ENCODE measurements at regions not wholly inside any gene's neighbourhood (a gene's known extent, or its start where the extent isn't known, plus 50 kb on each side); places are given as distances from the start of the nearest gene placed in this dataset.

DNA sequence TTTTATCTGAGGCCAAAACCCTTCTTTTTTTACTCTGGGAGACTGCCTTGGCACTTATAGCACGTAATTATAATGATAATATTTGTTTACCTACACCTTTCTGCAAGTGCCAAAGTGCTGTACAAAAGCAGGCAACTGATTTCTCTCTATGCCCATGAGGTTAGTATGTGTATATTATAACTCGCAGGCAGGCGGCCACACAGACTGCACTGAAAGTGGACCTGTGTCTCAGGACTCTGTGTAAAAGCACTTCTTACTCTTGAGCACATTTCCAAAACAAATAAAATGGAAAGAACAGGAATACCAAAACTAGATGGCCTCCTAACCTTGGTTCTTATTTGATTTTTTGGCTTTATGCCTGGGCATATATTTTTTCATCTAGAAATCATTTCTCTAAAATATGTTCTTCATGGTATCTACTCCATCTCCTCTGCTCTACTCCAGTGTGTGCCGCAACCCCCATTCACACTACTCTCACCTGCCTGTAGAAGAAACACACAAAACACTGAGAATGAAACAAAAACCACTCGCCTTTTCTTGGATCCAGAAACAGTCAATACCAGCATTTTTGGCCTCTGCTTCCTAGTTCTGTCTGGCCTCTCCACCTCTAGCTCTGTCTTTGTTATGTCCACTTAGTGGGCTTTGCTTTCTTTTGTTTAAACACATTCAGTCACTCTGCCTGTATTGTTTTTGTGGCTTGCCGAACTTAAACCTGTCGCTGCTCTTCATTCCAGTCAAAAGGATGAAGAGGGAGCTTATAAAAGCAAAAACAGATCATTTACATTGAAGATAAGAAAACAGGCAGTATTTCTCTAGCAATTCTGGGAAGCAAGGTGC is 934.5 kb upstream of the TENM3 start:
- no peak for DNase-seq (ENCODE audit: low spot score in 2 of 2)
- Mint-ChIP-seq H3K4me1 (no peaks in the 10 kb centered on the region), H3K27ac (ENCODE audit: low read depth) (no peak overlapping the region), H3K36me3 (ENCODE audit: insufficient read depth) (no peaks in the 10 kb centered on the region), H3K27me3 (no peaks in the 10 kb centered on the region), H3K9me3 (peaks cover 6% of the 10 kb centered on the region), H3K4me3 (no peak overlapping the region)
- ATAC-seq (replicated peaks; ENCODE audit: extremely low read depth, poor library complexity, severe bottlenecking), result no peak

DNA sequence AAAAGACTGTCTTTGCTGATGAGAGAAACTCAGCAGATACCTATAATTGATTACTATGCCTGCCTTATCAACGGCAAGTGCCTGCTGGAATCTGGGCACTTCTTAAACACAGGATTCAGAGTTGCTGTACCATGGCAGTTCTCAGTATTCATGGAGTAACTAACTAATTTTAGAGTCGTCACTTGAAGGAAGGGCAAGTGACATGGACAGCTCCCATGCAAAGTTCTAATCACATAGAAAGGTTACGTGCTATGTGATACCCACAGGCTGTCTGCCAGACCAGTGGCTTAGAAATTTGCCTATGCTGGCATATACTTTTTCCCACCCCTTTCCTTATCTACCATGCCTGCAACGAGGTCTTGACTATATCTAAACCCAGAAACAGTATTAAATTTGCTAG is 931.1 kb upstream of the TENM3 start:
- DNase-seq (ENCODE audit: low spot score in 2 of 2) (no peak), ATAC-seq (replicated peaks; ENCODE audit: extremely low read depth, poor library complexity, severe bottlenecking) (no peak)
- peaks cover 11% of the 10 kb centered on the region for H3K9me3 Mint-ChIP-seq
- H3K36me3 Mint-ChIP-seq (ENCODE audit: insufficient read depth), result no peaks in the 10 kb centered on the region
- H3K4me1 Mint-ChIP-seq, result no peaks in the 10 kb centered on the region
- no peaks in the 10 kb centered on the region for H3K27me3 Mint-ChIP-seq
- H3K4me3 Mint-ChIP-seq, result no peak overlapping the region
- no peak overlapping the region for H3K27ac Mint-ChIP-seq (ENCODE audit: low read depth)

DNA sequence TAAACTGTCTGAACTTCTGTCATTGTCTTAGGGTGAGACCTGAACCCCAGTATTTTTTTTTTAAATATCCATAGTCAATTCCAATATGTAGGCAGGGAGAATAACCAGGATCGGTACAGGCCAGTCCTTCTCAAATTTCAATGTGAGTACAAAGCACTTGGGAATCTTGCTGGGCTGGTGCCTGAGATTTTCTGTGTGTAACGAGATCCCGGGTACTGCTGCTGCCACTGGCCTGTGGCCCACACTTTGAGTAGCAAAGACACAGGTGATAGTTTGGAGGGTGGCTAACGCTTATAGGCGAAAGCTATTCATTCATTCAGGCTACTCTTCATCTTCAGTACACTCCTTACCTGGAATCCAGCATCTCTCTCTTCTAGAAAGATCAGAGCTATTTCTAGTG is 923.6 kb upstream of the TENM3 start:
- no peaks in the 10 kb centered on the region for H3K27me3 Mint-ChIP-seq
- no peaks in the 10 kb centered on the region for H3K36me3 Mint-ChIP-seq (ENCODE audit: insufficient read depth)
- H3K4me1 Mint-ChIP-seq, result no peaks in the 10 kb centered on the region
- H3K9me3 Mint-ChIP-seq, result peaks cover 10% of the 10 kb centered on the region
- DNase-seq (ENCODE audit: low spot score in 2 of 2), result no peak
- ATAC-seq (replicated peaks; ENCODE audit: extremely low read depth, poor library complexity, severe bottlenecking), result no peak
- H3K27ac Mint-ChIP-seq (ENCODE audit: low read depth), result no peak overlapping the region
- H3K4me3 Mint-ChIP-seq, result no peak overlapping the region

DNA sequence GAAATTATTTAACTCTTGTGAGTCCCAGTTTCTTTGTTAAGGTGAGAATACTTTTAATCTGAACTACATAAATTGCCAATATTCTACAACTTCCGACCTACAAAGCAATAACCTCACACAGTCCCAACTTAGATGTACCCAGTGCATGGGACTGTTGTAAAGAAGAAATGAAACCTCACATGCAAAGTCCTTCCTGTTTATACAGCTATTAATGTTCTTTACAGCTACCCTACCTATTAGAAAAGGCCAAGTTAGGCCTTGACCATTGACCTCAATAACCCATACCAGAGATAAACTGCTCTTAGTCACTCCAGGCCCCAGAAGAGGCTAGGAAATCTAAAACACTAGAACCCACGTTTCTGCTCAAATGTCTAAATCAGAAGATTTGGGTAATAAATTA is 920.1 kb upstream of the TENM3 start:
- Mint-ChIP-seq H3K27ac (ENCODE audit: low read depth) (no peak overlapping the region), H3K4me1 (no peaks in the 10 kb centered on the region), H3K36me3 (ENCODE audit: insufficient read depth) (peaks cover 2% of the 10 kb centered on the region), H3K9me3 (peaks cover 30% of the 10 kb centered on the region), H3K4me3 (no peak overlapping the region), H3K27me3 (no peaks in the 10 kb centered on the region)
- no peak for ATAC-seq (replicated peaks; ENCODE audit: extremely low read depth, poor library complexity, severe bottlenecking)
- no peak for DNase-seq (ENCODE audit: low spot score in 2 of 2)

DNA sequence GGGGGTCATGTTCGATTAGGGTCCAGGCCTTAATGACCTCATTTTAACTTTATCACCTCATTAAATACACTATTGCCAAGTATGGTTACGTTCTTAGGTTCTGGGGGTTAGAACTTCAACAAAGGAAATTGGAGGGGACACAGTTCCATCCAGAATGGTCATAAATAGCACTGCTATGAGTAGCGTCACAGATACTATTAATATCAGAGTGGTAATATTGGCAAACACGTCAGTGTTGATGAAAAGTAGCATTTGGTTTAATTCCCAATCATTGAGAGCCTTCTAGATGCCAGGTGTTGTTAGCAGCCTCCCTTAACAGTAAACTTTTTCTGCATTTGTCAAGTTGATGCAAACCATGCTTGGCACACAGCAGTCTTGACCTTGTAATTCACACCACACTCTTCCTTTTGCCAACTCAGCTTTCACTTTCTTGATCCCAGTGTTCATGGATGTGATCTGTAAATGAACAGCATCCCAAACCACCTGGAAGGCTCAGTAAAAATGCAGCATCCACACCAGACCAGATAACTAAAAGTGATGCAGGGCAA is 912.5 kb upstream of the TENM3 start:
- H3K4me3 Mint-ChIP-seq, result no peak overlapping the region
- ATAC-seq (replicated peaks; ENCODE audit: extremely low read depth, poor library complexity, severe bottlenecking) (no peak), DNase-seq (ENCODE audit: low spot score in 2 of 2) (no peak)
- no peaks in the 10 kb centered on the region for H3K4me1 Mint-ChIP-seq
- peaks cover 37% of the 10 kb centered on the region for H3K9me3 Mint-ChIP-seq
- H3K27ac Mint-ChIP-seq (ENCODE audit: low read depth), result no peak overlapping the region
- H3K27me3 Mint-ChIP-seq, result no peaks in the 10 kb centered on the region
- H3K36me3 Mint-ChIP-seq (ENCODE audit: insufficient read depth), result peaks cover 2% of the 10 kb centered on the region

DNA sequence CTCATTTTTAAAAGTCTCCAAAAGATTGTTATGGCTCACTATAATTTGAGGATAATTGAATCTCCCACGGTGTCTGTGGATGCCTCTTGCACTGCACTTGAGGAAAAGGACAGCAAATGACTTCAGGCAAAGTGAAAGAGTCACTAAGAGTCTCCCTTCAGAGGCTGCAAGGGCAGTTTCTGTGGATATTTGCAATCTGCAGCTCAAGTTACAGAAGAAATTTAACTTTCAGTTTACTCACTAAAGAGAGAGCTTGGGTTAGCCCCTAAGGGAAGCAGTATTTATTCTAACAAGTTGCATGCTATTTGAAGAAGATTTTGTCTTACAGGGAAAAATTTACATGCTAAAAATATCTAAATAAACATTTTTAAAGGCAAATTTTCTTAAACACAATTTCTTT is 912.0 kb upstream of the TENM3 start:
- no peak overlapping the region for H3K27ac Mint-ChIP-seq (ENCODE audit: low read depth)
- peaks cover 37% of the 10 kb centered on the region for H3K9me3 Mint-ChIP-seq
- H3K36me3 Mint-ChIP-seq (ENCODE audit: insufficient read depth), result no peaks in the 10 kb centered on the region
- ATAC-seq (replicated peaks; ENCODE audit: extremely low read depth, poor library complexity, severe bottlenecking) (no peak), DNase-seq (ENCODE audit: low spot score in 2 of 2) (no peak)
- no peaks in the 10 kb centered on the region for H3K4me1 Mint-ChIP-seq
- H3K27me3 Mint-ChIP-seq, result no peaks in the 10 kb centered on the region
- H3K4me3 Mint-ChIP-seq, result no peak overlapping the region

DNA sequence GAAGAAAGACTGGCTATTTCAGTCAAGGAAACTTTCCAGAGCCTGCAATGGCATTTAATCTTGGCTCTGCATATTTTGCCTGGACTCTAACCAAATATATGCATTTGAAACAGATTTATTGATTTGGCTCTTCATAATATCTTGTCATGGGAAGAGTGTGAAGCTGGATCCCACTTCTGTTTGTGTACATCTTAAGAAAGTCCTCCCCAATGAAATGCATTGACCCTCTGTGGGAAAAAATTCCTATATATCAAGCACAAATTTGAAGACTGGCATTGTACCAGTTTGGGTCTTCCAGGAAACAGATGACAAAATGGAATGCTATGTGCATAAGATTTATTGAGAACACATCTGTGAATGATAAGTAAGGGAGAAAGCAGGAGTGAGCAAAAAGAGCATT is 897.3 kb upstream of the TENM3 start:
- Mint-ChIP-seq H3K4me1 (no peaks in the 10 kb centered on the region), H3K27ac (ENCODE audit: low read depth) (no peak overlapping the region), H3K36me3 (ENCODE audit: insufficient read depth) (no peaks in the 10 kb centered on the region), H3K4me3 (no peak overlapping the region), H3K9me3 (peaks cover 18% of the 10 kb centered on the region), H3K27me3 (no peaks in the 10 kb centered on the region)
- DNase-seq (ENCODE audit: low spot score in 2 of 2), result no peak
- ATAC-seq (replicated peaks; ENCODE audit: extremely low read depth, poor library complexity, severe bottlenecking), result no peak

DNA sequence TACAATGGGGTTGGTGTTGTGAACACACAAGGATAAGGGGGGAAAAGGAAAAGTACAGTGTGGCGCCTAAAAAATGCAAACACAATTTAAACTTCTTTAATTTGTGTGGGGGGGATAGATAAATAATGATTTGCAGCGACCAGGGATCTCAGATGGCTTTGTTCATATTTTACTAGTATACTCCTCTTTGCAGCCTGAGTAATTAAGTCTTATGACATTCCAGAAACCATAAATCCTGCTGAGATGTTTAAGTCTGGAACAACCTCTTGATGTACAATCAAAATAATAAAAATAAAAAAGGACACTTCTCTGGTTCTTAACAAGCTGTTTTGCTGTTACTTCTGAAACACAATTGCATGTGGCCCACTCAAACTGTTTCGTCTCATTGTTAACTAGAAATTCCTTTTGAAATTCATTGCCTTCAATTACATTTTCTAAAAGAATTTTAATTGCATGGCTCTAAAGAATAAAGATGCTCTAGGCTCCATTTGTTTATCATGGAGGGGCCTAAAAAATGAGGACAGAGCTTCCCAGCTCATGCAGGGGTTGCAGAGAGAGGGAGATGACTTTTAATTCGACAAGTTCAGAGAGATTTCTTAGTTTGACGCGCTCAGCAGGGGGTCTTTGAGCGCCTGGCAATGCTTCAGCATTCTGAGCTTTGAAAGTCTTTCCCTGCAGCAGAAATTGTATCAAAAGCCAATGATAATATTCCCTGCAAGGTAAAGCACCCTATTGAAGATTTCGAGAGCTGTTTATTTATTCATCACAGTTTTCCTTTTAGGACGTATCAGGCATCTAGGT is 892.4 kb upstream of the TENM3 start:
- Mint-ChIP-seq H3K9me3 (peaks cover 28% of the 10 kb centered on the region), H3K4me3 (no peak overlapping the region), H3K27me3 (no peaks in the 10 kb centered on the region), H3K4me1 (no peaks in the 10 kb centered on the region), H3K36me3 (ENCODE audit: insufficient read depth) (no peaks in the 10 kb centered on the region), H3K27ac (ENCODE audit: low read depth) (no peak overlapping the region)
- DNase-seq (ENCODE audit: low spot score in 2 of 2) (no peak), ATAC-seq (replicated peaks; ENCODE audit: extremely low read depth, poor library complexity, severe bottlenecking) (no peak)

DNA sequence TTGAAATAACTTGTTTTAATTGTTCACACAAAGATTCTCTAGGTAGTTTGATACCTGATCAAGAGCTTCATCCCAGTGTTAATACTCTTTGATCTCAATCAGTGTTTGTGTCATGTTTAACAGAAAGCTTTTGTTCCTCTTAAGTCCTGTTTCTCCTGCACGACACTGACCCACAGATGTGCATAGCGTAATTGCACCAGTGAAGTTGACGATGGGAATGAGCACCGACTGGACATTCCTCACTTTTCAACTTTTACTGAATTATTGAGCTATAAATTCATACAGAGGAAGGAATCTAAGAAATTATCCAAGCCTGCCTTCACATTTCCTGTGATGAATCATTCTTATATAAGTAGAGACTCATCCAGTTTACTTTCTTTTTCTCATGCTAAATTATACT is 878.7 kb upstream of the TENM3 start:
- Mint-ChIP-seq H3K36me3 (ENCODE audit: insufficient read depth) (no peaks in the 10 kb centered on the region), H3K4me3 (no peak overlapping the region), H3K27ac (ENCODE audit: low read depth) (no peak overlapping the region), H3K9me3 (peaks cover 20% of the 10 kb centered on the region), H3K4me1 (no peaks in the 10 kb centered on the region), H3K27me3 (no peaks in the 10 kb centered on the region)
- ATAC-seq (replicated peaks; ENCODE audit: extremely low read depth, poor library complexity, severe bottlenecking) (no peak), DNase-seq (ENCODE audit: low spot score in 2 of 2) (no peak)

DNA sequence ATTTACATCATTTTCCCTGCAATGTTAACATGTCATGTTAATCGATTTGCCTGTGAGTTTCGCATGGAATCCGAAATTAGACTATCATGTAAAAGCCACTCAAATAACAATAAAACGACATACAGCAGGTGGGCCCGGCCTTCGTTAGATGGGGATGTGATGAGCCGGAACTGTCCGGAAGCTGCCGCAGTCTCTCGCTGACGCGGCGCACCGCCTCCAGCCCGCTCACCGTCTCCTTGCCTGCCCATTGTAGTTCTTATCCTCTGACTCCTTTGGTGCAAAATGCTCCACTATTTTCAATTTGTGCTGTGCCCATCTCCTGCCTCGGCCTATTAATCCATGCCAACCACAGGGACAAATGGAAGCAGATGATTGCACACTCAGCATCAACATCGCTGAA is 877.5 kb upstream of the TENM3 start:
- no peak for DNase-seq (ENCODE audit: low spot score in 2 of 2)
- Mint-ChIP-seq H3K4me3 (no peak overlapping the region), H3K27ac (ENCODE audit: low read depth) (no peak overlapping the region), H3K27me3 (no peaks in the 10 kb centered on the region), H3K4me1 (no peaks in the 10 kb centered on the region), H3K36me3 (ENCODE audit: insufficient read depth) (no peaks in the 10 kb centered on the region), H3K9me3 (peaks cover 19% of the 10 kb centered on the region)
- no peak for ATAC-seq (replicated peaks; ENCODE audit: extremely low read depth, poor library complexity, severe bottlenecking)

DNA sequence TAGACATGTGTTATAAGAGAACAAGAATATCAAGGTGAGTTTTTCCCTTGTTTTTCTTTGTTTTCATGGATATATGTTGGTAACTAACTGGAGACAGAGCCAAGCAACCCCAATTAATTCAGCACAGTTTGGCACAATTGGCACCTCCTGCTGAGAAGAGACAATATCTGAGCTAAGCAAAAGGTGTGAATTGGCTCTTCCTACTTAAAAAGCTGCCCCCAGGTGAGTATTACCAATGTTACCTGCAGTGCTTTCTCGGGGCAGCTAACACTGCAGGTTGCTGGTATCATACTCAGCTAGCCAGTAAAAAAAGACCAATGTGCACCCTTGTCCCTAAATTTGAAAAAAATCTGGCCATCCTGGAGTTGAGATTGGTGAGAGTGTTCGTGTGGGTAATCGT is 871.2 kb upstream of the TENM3 start:
- no peak for ATAC-seq (replicated peaks; ENCODE audit: extremely low read depth, poor library complexity, severe bottlenecking)

DNA sequence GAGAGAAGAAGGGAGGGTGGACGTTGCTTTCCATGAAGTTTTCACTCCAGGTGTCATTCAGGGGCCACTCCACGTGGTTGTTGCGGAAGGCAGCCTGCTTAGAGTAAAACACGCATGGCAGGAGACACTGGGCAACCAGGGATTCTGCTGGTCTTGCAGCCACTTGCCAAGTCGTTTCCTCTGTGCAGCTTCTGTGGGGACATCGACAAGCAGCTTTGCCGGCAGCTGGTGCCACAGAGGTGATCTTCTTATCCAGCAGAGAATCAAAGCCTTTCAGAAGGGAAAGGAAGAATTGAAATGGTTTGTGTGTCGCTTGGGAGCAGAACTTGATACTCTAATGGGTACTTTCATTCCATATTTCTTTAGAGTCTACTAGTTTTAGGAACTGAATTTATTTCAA is 867.1 kb upstream of the TENM3 start:
- Mint-ChIP-seq H3K36me3 (ENCODE audit: insufficient read depth) (no peaks in the 10 kb centered on the region), H3K27ac (ENCODE audit: low read depth) (no peak overlapping the region)
- ATAC-seq (replicated peaks; ENCODE audit: extremely low read depth, poor library complexity, severe bottlenecking), result no peak

More for the DNA sequence above, 871.2 kb upstream of the TENM3 start:
- no peak overlapping the region for H3K27ac Mint-ChIP-seq (ENCODE audit: low read depth)
- no peak for DNase-seq (ENCODE audit: low spot score in 2 of 2)
- peaks cover 6% of the 10 kb centered on the region for H3K9me3 Mint-ChIP-seq
- H3K4me3 Mint-ChIP-seq, result no peak overlapping the region
- H3K27me3 Mint-ChIP-seq, result no peaks in the 10 kb centered on the region
- H3K36me3 Mint-ChIP-seq (ENCODE audit: insufficient read depth), result no peaks in the 10 kb centered on the region
- H3K4me1 Mint-ChIP-seq, result no peaks in the 10 kb centered on the region

DNA sequence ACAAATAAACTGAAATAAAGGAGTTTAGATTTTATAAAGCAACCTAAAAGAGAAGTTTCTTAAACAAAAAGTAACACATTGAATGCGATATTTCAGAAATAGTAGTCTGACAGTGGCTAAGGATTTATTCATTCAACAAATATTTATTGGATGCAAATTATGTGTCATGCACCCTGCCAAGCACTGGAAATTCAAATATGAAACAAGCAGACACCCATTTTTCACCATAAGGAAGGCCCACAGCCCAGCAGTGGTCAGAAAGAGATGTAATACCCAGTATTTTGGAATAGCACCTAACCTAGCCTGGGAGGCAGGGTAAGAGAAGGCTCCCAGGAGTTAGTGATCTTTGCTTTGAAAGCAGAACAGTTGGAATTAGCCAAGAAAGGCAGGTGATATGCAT is 855.1 kb upstream of the TENM3 start:
- Mint-ChIP-seq H3K4me3 (no peak overlapping the region), H3K4me1 (no peaks in the 10 kb centered on the region), H3K27ac (ENCODE audit: low read depth) (no peak overlapping the region), H3K27me3 (no peaks in the 10 kb centered on the region), H3K36me3 (ENCODE audit: insufficient read depth) (peaks cover 1% of the 10 kb centered on the region), H3K9me3 (peaks cover 11% of the 10 kb centered on the region)
- no peak for DNase-seq (ENCODE audit: low spot score in 2 of 2)
- no peak for ATAC-seq (replicated peaks; ENCODE audit: extremely low read depth, poor library complexity, severe bottlenecking)

More for the DNA sequence above, 867.1 kb upstream of the TENM3 start:
- Mint-ChIP-seq H3K27me3 (no peaks in the 10 kb centered on the region), H3K9me3 (peaks cover 6% of the 10 kb centered on the region), H3K4me3 (no peak overlapping the region), H3K4me1 (no peaks in the 10 kb centered on the region)
- no peak for DNase-seq (ENCODE audit: low spot score in 2 of 2)

All from central memory CD8-positive, alpha-beta T cell (primary cell).